Femur (tissue), 1 donor: ENCODE measurements at regions not wholly inside any gene's neighbourhood (a gene's known extent, or its start where the extent isn't known, plus 50 kb on each side); places are given as distances from the start of the nearest gene placed in this dataset.

Source experiments
- DNase-seq: peaks from one replicate; pipeline ENCODE4 v3.0.0-alpha.2; 2017

- no peak for DNase-seq
Measured at GRCh38 chr3:170751899-170752293, 118.1 kb downstream of the RPL22L1 start.

DNA sequence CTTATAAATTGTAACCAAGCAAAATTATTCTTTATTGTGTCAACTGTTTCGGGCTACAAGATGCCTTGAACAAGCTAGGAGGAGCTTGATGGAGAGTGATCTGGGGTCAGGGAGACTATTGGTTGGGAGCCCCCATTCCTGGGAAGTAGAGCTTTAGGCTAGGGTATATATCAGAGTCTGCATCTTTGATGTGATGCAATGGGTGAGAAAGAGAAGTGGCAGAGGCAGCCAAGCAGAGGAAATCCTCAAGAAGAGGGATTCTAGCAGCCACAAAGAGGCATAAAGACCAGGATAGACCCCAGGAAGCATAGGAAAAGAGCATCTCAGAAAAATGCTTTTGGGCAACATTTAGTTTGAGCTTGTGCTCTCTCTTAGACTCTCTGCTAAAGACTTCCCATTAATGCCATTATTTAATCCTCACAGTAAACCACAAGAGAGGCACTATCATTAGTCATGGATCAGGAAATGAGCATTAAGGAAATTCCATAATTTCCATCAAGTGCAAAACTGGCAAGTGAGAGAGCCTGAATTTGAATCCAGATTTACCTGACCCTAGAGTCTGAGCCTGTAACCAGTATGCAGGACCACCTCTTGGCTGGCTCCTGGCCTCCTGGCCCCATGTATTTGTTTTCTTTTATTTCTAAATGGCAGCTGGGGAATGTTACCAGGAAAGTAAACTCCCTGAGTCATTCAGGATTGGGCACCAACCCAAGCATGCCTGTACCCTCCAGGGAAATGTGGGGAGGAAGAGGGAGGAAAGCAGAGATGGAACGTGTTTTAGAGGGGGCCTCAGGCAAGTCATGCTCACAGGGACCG lies 118.7 kb downstream of the RPL22L1 start:
- DNase-seq: peak; percentile 46

DNA sequence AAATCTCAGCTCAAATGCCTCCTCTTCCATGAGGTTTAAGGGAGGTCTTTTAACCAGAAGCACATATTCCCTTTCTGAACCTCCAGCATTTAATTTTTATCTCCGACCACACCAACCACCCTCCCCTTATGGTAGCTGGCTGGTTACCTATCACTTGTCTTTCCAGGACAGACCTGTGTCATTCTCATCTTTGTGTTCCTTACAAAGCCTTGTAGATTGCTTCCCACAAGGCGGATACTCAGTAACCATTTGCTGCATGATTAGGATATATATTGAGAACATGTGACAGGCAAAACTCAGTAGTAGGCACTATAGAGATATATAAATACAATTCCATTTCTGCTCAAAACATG lies 119.5 kb downstream of the RPL22L1 start:
- DNase-seq: no peak

- no peak for DNase-seq
Measured at GRCh38 chr3:170749765-170750477, 120.1 kb downstream of the RPL22L1 start.

DNA sequence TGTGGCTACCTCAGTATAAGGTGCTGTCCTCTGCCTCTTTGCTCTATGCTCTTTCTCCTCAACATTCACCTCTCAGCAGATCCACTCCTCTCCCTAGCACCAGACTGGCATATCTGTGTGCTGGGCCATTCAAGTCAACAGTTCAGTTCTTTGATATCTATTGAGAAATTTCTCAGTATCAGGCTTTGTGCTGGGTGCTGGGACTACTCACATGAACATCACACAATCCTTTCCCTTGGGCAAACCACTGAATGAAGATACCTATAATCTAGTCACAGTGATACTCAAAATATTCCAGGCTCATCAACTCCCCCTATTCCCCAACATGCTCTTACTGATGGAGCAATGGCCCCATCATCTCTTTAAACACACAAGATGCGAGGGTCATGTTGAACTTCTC lies 120.8 kb downstream of the RPL22L1 start:
- no peak for DNase-seq

DNA sequence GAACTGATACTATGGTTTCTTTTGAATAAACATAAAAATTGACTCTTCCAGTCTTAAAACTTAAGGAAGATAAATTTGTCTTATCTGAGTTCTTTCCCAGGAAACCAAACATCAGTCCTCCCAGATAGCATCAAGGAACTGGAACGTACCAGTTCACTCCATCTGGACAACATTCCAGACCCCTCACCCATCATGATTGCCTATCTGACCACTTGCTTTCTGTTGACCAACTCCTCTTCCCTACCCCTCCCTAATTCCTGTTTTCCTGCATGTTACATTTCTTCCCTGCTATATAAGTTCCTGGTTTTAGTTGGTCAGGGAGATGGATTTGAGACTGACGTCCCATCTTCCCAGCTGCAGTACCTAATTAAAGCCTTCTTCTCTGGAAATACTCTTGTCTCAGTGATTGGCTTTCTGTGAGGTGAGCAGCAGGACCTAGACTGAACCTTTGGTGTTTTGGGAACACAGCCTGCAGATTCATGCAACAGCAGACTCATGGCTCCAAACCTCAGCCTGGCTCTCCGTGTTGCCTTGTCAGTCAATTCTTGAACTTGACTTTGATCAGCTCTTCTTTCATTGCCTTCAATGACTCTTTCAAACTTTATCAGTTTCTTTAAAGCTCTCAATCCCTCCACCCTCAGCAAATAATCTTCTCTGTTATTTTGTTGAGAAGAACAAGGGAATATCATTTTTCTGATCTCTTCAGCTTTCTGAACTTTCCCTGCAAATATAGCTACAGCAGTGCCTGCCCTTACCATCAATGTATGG lies 123.6 kb downstream of the RPL22L1 start:
- DNase-seq: no peak

- no peak for DNase-seq
Measured at GRCh38 chr3:170745211-170745718, 124.7 kb downstream of the RPL22L1 start.

- DNase-seq: no peak
Measured at GRCh38 chr3:170741756-170742529, 128.1 kb downstream of the RPL22L1 start.

GRCh38 chr3:170740726-170741591 lies 129.0 kb downstream of the RPL22L1 start:
- peak; percentile 50 for DNase-seq

- no peak for DNase-seq
Measured at GRCh38 chr3:170740285-170740684, 129.7 kb downstream of the RPL22L1 start.

- DNase-seq: no peak
Measured at GRCh38 chr3:170739410-170739809, 130.6 kb downstream of the RPL22L1 start.

- no peak for DNase-seq
Measured at GRCh38 chr3:170738766-170739165, 131.2 kb downstream of the RPL22L1 start.

- no peak for DNase-seq
Measured at GRCh38 chr3:170737498-170738162, 132.4 kb downstream of the RPL22L1 start.

DNA sequence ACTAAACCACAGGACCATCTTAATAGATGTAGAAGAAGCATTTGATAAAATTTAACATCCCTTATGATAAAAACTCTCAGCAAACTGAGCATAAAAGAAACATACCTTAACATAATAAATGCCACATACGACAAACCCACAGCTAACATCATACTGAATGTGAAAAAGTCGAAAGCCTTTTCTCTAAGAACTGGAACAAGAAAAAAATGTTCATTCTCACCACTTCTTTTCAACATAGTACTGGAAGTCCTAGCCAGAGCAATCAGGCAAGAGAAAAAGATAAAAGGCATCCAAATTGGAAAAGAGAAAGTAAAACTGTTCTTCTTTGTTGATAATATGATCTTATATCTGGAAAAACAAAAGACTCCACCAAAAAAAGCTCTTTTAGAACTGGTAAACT lies 134.2 kb downstream of the RPL22L1 start:
- no peak for DNase-seq

DNA sequence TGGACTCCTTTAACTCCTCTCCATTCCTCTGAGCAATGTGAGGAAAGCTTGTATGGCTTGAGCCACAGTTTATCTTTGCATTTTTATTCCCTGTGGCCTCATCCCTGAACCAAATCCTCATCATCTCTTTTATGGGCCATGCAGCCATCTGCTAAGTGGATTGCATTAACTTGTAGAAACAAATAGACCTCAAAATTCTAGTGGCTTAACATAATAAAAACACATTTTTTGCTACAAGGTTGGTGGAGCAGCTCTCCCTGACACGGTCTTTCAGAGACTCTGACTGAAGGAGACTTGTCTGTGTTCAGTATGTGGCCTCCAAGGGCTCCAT lies 135.3 kb downstream of the RPL22L1 start:
- DNase-seq: no peak

GRCh38 chr3:170734043-170734734 lies 135.8 kb downstream of the RPL22L1 start:
- no peak for DNase-seq

- DNase-seq: no peak
Measured at GRCh38 chr3:170732660-170733245, 137.2 kb downstream of the RPL22L1 start.

- no peak for DNase-seq
Measured at GRCh38 chr3:170731281-170731680, 138.7 kb downstream of the RPL22L1 start.

DNA sequence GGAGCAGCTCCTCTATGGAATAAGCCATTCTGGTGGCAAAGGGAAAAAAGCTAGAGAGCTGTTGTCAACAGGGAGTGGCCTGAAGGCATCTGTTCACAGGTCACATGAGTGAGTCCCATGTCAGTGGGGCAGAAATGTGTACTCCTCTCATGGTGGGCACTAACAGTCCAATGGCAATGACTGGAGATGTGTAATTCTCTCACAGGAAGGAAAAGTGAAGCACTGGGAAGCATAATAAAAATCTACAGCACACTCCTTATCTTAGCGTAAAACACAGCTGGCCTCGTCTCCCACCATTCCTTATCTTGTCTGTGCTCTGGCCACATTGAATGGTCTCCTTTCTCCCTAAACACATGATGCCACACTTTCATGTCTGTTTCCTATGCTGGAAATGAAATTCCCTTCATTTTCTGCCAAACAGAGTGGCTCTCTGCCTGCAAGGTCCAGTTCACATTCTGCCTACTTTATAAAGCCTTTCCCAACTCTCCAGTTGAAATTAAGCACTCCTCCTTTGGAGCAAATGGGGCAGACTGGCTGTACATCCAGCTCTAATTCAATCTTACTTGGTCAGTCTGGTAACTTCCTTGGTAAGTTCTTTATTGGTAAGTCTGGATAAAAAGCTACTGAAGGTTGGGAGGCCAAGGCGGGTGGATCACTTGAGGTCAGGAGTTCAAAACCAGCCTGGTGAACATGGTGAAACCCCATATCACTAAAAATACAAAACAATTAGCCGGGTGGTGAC lies 139.8 kb downstream of the RPL22L1 start:
- DNase-seq: no peak
